ENCODE measurements at regions not wholly inside any gene's neighbourhood (a gene's known extent, or its start where the extent isn't known, plus 50 kb on each side); places are given as distances from the start of the nearest gene placed in this dataset.
"Not testable (repeated sequence)": the region's sequence is repeated elsewhere in the genome, so short reads cannot be mapped to it uniquely, and the experiment has no call there.

DNA sequence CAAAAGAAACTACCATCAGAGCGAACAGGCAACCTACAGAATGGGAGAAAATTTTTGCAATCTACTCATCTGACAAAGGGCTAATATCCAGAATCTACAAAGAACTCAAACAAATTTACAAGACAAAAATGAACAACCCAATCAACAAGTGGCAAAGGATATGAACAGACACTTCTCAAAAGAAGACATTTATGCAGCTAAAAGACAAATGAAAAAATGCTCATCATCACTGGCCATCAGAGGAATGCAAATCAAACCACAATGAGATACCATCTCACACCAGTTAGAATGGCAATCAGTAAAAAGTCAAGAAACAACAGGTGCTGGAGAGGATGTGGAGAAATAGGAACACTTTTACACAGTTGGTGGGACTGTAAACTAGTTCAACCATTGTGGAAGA is 425.0 kb downstream of the NPIPA8 start:
- TF ChIP-seq EZH2 (IDR thresholded peaks at IDR 0.05); POLR2AphosphoS5 (IDR thresholded peaks at IDR 0.05; ENCODE audit: borderline replicate concordance, low read depth, low read length); FOXP2 (optimal IDR thresholded peaks at IDR 0.05; ENCODE audit: control extremely low read depth, extremely low read length, insufficient read depth): not testable (repeated sequence)

Measured in SK-N-MC (cell line).